Endothelial cell of umbilical vein (primary cell): ENCODE measurements at regions not wholly inside any gene's neighbourhood (a gene's known extent, or its start where the extent isn't known, plus 50 kb on each side); places are given as distances from the start of the nearest gene placed in this dataset.

ENCODE experiments used
- BruUV-seq: library from RNA; stranded (reverse); fragments of 400-500 nt; replicated peaks from 2 replicates; lab custom pipeline; 2021; lab: Mats Ljungman, UMichigan
- CTCF ChIA-PET: fragments of 300-600, 350-600 bp; sonication (Branson Sonifier 250); formaldehyde crosslinking; loops from one replicate; lab custom pipeline; 2021; ENCODE audit warnings: antibody characterized with exemption, inconsistent platforms; lab: Charles Lee
- POLR2A ChIA-PET: fragments of 300-600, 350-600 bp; sonication (Branson Sonifier 250); formaldehyde crosslinking; loops from one replicate; lab custom pipeline; 2021; ENCODE audit warnings: antibody characterized with exemption, inconsistent platforms; lab: Charles Lee
- DNase-seq: peaks from one replicate; pipeline ENCODE4 v3.0.0-alpha.2; 2011; ENCODE audit warnings: low read depth, low spot score
- FAIRE-seq: peaks from 2 replicates; lab custom pipeline; 2011; peaks lifted over from hg19 to GRCh38; lab: Jason Lieb, UNC
- H2AFZ ChIP-seq: 2 replicates; pipeline ENCODE4 v1.6.0; 2012; ENCODE audit warnings: low read depth, low read length, control low read depth, inconsistent platforms
- H3K27ac ChIP-seq: 2 replicates; pipeline ENCODE4 v1.5.1; 2011; ENCODE audit warnings: low read depth, mild to moderate bottlenecking, control low read depth, low read length, moderate library complexity; ENCODE audit not compliant: insufficient read depth
- H3K27me3 ChIP-seq, 2 experiments: 2 replicates each; pipeline versions ENCODE4 v1.6.0 to v1.6.1; 2011; ENCODE audit warnings: low read length in 2 of 2, mixed read lengths in 1 of 2; ENCODE audit not compliant: control insufficient read depth in 2 of 2, insufficient read depth in 2 of 2
- H3K36me3 ChIP-seq, 2 experiments: 2 replicates in 1 of 2; 3 replicates in 1 of 2; pipeline ENCODE4 v1.5.1; 2011; ENCODE audit warnings: low read length in 2 of 2, mild to moderate bottlenecking in 1 of 2, moderate library complexity in 1 of 2; ENCODE audit not compliant: control insufficient read depth in 2 of 2, insufficient read depth in 2 of 2; ENCODE audit errors: extremely low read depth in 1 of 2
- H3K4me1 ChIP-seq: 3 replicates; pipeline ENCODE4 v1.5.1; 2011; ENCODE audit warnings: mild to moderate bottlenecking, low read length; ENCODE audit not compliant: control insufficient read depth, insufficient read depth; ENCODE audit errors: extremely low read depth
- H3K4me2 ChIP-seq: 2 replicates; pipeline ENCODE4 v1.6.1; 2011; ENCODE audit warnings: low read length, control low read depth, mixed read lengths; ENCODE audit not compliant: insufficient read depth
- H3K4me3 ChIP-seq, 3 experiments: fragments of 200-600 bp in 1 of 3; sonication (generic), shearing (Covaris generic) in 1 of 3; replicated peaks in 1 of 3; 2 replicates each; pipeline ENCODE4 v1.5.1; 2011 to 2016; ENCODE audit warnings: control low read depth in 3 of 3, low read length in 3 of 3, mild to moderate bottlenecking in 2 of 3, inconsistent platforms in 1 of 3, low read depth in 1 of 3, moderate library complexity in 1 of 3; ENCODE audit not compliant: insufficient read depth in 1 of 3
- H3K79me2 ChIP-seq: 2 replicates; pipeline ENCODE4 v1.6.0; 2012; ENCODE audit warnings: low read length, inconsistent platforms; ENCODE audit not compliant: control insufficient read depth, insufficient read depth
- H3K9ac ChIP-seq: replicated peaks from 2 replicates; pipeline ENCODE3; 2011; ENCODE audit warnings: low read length, control low read depth; ENCODE audit not compliant: insufficient read depth; ENCODE audit errors: extremely low read depth
- H3K9me1 ChIP-seq: replicated peaks from 3 replicates; pipeline ENCODE4 v1.6.0; 2011; ENCODE audit warnings: mild to moderate bottlenecking, low read length; ENCODE audit not compliant: control insufficient read depth, insufficient read depth; ENCODE audit errors: extremely low read depth
- H3K9me3 ChIP-seq: replicated peaks from 2 replicates; pipeline ENCODE4 v1.5.1; 2012; ENCODE audit warnings: low read length, inconsistent platforms; ENCODE audit not compliant: control insufficient read depth, insufficient read depth
- H4K20me1 ChIP-seq: replicated peaks from 2 replicates; pipeline ENCODE3; 2011; ENCODE audit warnings: mild to moderate bottlenecking, low read length; ENCODE audit not compliant: control insufficient read depth, insufficient read depth; ENCODE audit errors: extremely low read depth
- CTCF ChIP-seq, 2 donors: IDR thresholded peaks; 1 replicate in 1 of 2; 2 replicates in 1 of 2; pipeline ENCODE4 v1.5.1; 2011; ENCODE audit warnings: low read length in 2 of 2, mild to moderate bottlenecking in 2 of 2, moderate library complexity in 2 of 2, control low read depth in 1 of 2, inconsistent platforms in 1 of 2, low read depth in 1 of 2; ENCODE audit not compliant: insufficient read depth in 1 of 2; ENCODE audit errors: extremely low read depth in 1 of 2
- EZH2 ChIP-seq: IDR thresholded peaks from 2 replicates; pipeline ENCODE4 v1.6.1; 2012; ENCODE audit warnings: borderline replicate concordance, low read depth, mild to moderate bottlenecking, moderate library complexity, low read length, inconsistent platforms; ENCODE audit not compliant: severe bottlenecking
- FOS ChIP-seq: IDR thresholded peaks from 2 replicates; pipeline ENCODE4 v1.6.1; 2011; ENCODE audit warnings: mild to moderate bottlenecking, low read length, moderate library complexity, borderline replicate concordance; ENCODE audit not compliant: insufficient read depth
- GATA2 ChIP-seq: IDR thresholded peaks from 2 replicates; pipeline ENCODE4 v1.7.0; 2011; ENCODE audit warnings: low read depth, mild to moderate bottlenecking, moderate library complexity, mixed read lengths, low read length; ENCODE audit not compliant: insufficient read length, insufficient read depth
- JUN ChIP-seq: IDR thresholded peaks from 2 replicates; pipeline ENCODE4 v1.6.1; 2011; ENCODE audit warnings: borderline replicate concordance, low read depth; ENCODE audit not compliant: insufficient read length, insufficient read depth
- MAX ChIP-seq: IDR thresholded peaks from 2 replicates; pipeline ENCODE4 v1.6.1; 2011; ENCODE audit not compliant: insufficient read depth, insufficient read length
- MYC ChIP-seq: IDR thresholded peaks from one replicate; pipeline ENCODE4 v1.6.1; 2011; ENCODE audit warnings: mild to moderate bottlenecking, low read depth, low read length
- POLR2A ChIP-seq: IDR thresholded peaks from 2 replicates; pipeline ENCODE4 v1.6.1; 2012; ENCODE audit warnings: low read depth, mild to moderate bottlenecking, control low read depth, low read length
- POLR2AphosphoS5 ChIP-seq: IDR thresholded peaks from 2 replicates; pipeline ENCODE4 v1.6.1; 2012; ENCODE audit warnings: low read depth, mild to moderate bottlenecking, control low read depth, low read length, moderate library complexity; ENCODE audit not compliant: insufficient read depth
- dilution Hi-C: fragments of 300-500 bp; cut with MboI; formaldehyde crosslinking; loops from one replicate; pipeline ENCODE4 v1.15.0; 2019; ENCODE audit warnings: low sequenced_read_pairs; ENCODE audit not compliant: extremely low pct_ligation_motif_present
- intact Hi-C: fragments of 100-400 bp; cut with micrococcal nuclease; formaldehyde crosslinking; loops from one replicate; pipeline ENCODE4 v1.10.0; 2022

GRCh38 chr5:57396701-57397100, 85.9 kb downstream of the ACTBL2 start:
- no peak for DNase-seq
- Histone ChIP-seq H3K4me2 (no peak overlapping the region), H3K36me3 (no peaks in the 10 kb centered on the region), H3K9ac (no peak overlapping the region), H3K79me2 (no peaks in the 10 kb centered on the region), H3K9me1 (no peaks in the 10 kb centered on the region), H2AFZ (no peak overlapping the region), H3K4me3 (no peak overlapping the region), H3K9me3 (no peaks in the 10 kb centered on the region), H3K4me1 (no peaks in the 10 kb centered on the region), H3K27me3 (no peaks in the 10 kb centered on the region), H3K27ac (no peak overlapping the region), H4K20me1 (no peaks in the 10 kb centered on the region)
- ChIA-PET CTCF (no interaction called here), POLR2A (no interaction called here)
- dilution Hi-C loops (no loop called here), intact Hi-C loops (no loop called here)
- no peak for FAIRE-seq
- BruUV-seq, result no TSS peak
- TF ChIP-seq FOS, result no peak
- TF ChIP-seq POLR2AphosphoS5, result no peak
- no peak for TF ChIP-seq JUN
- no peak for TF ChIP-seq EZH2
- TF ChIP-seq MAX, result no peak
- TF ChIP-seq CTCF (IDR thresholded peaks at IDR 0.05; ENCODE audit: extremely low read depth in 1 of 2, insufficient read depth in 1 of 2, low read depth in 1 of 2, low read length in 2 of 2), result no peak
- TF ChIP-seq MYC, result no peak
- TF ChIP-seq GATA2, result no peak
- no peak for TF ChIP-seq POLR2A
